ENCODE measurements at regions not wholly inside any gene's neighbourhood (a gene's known extent, or its start where the extent isn't known, plus 50 kb on each side); places are given as distances from the start of the nearest gene placed in this dataset.

DNA sequence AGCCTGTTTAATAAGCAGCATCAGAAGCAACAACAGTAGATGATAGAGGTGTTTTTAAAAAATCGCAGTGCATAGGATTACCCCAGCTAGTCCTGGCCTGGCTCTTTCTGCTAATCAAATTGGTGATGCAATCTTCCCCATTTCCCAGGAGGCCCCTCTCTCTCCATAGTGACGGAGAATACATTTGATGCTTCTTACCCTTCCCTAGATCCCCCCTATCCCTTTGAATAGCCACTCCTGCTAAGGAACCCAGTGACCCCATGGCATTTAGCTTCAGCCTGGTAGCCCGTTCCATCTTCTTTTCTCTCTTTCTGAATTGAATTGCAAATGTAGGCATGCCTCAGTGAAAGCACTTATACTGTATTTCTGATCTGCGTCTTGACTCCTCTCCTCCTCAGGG, 223.6 kb upstream of the GAP43 start:
- TF ChIP-seq POLR2AphosphoS5 (IDR thresholded peaks at IDR 0.05) (no peak), POLR2A (IDR thresholded peaks at IDR 0.05) (no peak), EP300 (IDR thresholded peaks at IDR 0.05) (no peak)
- TF ChIP-seq, protein P1, sequence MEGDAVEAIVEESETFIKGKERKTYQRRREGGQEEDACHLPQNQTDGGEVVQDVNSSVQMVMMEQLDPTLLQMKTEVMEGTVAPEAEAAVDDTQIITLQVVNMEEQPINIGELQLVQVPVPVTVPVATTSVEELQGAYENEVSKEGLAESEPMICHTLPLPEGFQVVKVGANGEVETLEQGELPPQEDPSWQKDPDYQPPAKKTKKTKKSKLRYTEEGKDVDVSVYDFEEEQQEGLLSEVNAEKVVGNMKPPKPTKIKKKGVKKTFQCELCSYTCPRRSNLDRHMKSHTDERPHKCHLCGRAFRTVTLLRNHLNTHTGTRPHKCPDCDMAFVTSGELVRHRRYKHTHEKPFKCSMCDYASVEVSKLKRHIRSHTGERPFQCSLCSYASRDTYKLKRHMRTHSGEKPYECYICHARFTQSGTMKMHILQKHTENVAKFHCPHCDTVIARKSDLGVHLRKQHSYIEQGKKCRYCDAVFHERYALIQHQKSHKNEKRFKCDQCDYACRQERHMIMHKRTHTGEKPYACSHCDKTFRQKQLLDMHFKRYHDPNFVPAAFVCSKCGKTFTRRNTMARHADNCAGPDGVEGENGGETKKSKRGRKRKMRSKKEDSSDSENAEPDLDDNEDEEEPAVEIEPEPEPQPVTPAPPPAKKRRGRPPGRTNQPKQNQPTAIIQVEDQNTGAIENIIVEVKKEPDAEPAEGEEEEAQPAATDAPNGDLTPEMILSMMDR (IDR thresholded peaks at IDR 0.05): no peak
